GM12878 (cell line): ENCODE measurements at regions not wholly inside any gene's neighbourhood (a gene's known extent, or its start where the extent isn't known, plus 50 kb on each side); places are given as distances from the start of the nearest gene placed in this dataset.

Source experiments
- ATAC-seq: fragments of 200-7000 bp; cut with Tn5 transposase; 3 replicates; pipeline ENCODE4 v1.9.1; 2020; ENCODE audit warnings: mild to moderate bottlenecking, moderate library complexity
- BruUV-seq: library from RNA; stranded (reverse); fragments of 400-500 nt; replicated peaks from 2 replicates; lab custom pipeline; 2021; lab: Mats Ljungman, UMichigan
- CTCF ChIA-PET: fragments of 300-600 bp; sonication (Branson Sonifier 250); formaldehyde crosslinking; extraction: SDS; loops from one replicate; lab custom pipeline; 2021; ENCODE audit warnings: inconsistent platforms; lab: Yijun Ruan, JAX
- POLR2A ChIA-PET: fragments of 350-600 bp; formaldehyde crosslinking; extraction: SDS; loops from one replicate; lab custom pipeline; 2021; ENCODE audit warnings: inconsistent platforms; lab: Charles Lee
- RAD21 ChIA-PET: fragments of 300-600 bp; sonication (Branson Sonifier 250); formaldehyde crosslinking; loops from one replicate; lab custom pipeline; 2023; ENCODE audit warnings: antibody characterized with exemption; ENCODE audit not compliant: unreplicated experiment; lab: Charles Lee
- SMC1A ChIA-PET: fragments of 300-600 bp; sonication (Branson Sonifier 250); formaldehyde crosslinking; loops from one replicate; lab custom pipeline; 2023; ENCODE audit not compliant: unreplicated experiment, uncharacterized antibody; lab: Charles Lee
- DNase-seq: peaks from one replicate; pipeline ENCODE4 v3.0.0-alpha.2; 2011; ENCODE audit warnings: low read depth, low spot score
- FAIRE-seq: peaks from 3 replicates; lab custom pipeline; 2011; peaks lifted over from hg19 to GRCh38; lab: Jason Lieb, UNC
- H2AFZ ChIP-seq: 2 replicates; pipeline ENCODE4 v1.6.0; 2011; ENCODE audit warnings: low read depth, low read length, control low read depth; ENCODE audit not compliant: control insufficient read depth
- H3K27ac ChIP-seq: 2 replicates; pipeline ENCODE4 v1.5.1; 2011; ENCODE audit warnings: control low read depth; ENCODE audit not compliant: control insufficient read depth, insufficient read depth
- H3K27me3 ChIP-seq, 2 experiments: replicated peaks in 1 of 2; 2 replicates each; pipeline versions ENCODE4 v1.6.0 to v1.6.1; 2011; ENCODE audit warnings: low read length in 1 of 2; ENCODE audit not compliant: control insufficient read depth in 2 of 2, insufficient read depth in 2 of 2
- H3K36me3 ChIP-seq, 2 experiments: 2 replicates each; pipeline ENCODE4 v1.5.1; 2011; ENCODE audit warnings: low read length in 1 of 2; ENCODE audit not compliant: control insufficient read depth in 2 of 2, insufficient read depth in 2 of 2
- H3K4me1 ChIP-seq: 2 replicates; pipeline ENCODE4 v1.6.1; 2011; ENCODE audit warnings: mild to moderate bottlenecking, low read length, moderate library complexity, mixed read lengths; ENCODE audit not compliant: control insufficient read depth, insufficient read depth
- H3K4me2 ChIP-seq: 2 replicates; pipeline ENCODE4 v1.6.0; 2011; ENCODE audit warnings: control low read depth; ENCODE audit not compliant: control insufficient read depth, insufficient read depth
- H3K4me3 ChIP-seq: fragments of 200-600 bp; sonication (generic); 2 replicates; pipeline ENCODE4 v1.5.1; 2016
- H3K79me2 ChIP-seq: 2 replicates; pipeline ENCODE4 v1.6.0; 2011; ENCODE audit warnings: low read length; ENCODE audit not compliant: control insufficient read depth, insufficient read depth
- H3K9ac ChIP-seq: 2 replicates; pipeline ENCODE4 v1.8.0; 2011; ENCODE audit warnings: low read length, control low read depth, mixed read lengths; ENCODE audit not compliant: control insufficient read depth, insufficient read depth
- H3K9me3 ChIP-seq: replicated peaks from 3 replicates; pipeline ENCODE4 v1.5.1; 2011; ENCODE audit warnings: mild to moderate bottlenecking, low read length; ENCODE audit not compliant: control insufficient read depth, insufficient read depth
- H4K20me1 ChIP-seq: 2 replicates; pipeline ENCODE4 v1.6.0; 2011; ENCODE audit not compliant: control insufficient read depth, insufficient read depth
- CBX5 ChIP-seq: sonication (generic); IDR thresholded peaks from 2 replicates; pipeline ENCODE4 v1.6.1; 2016; ENCODE audit warnings: low read depth, moderate library complexity, mild to moderate bottlenecking, inconsistent platforms
- IKZF1 ChIP-seq: fragments of 450-650 bp; conservative IDR thresholded peaks from 2 replicates; pipeline ENCODE4 v1.6.1; 2017; ENCODE audit warnings: antibody characterized with exemption, mild to moderate bottlenecking
- KAT2A ChIP-seq: conservative IDR thresholded peaks from 2 replicates; pipeline ENCODE4 v1.6.1; 2011; ENCODE audit warnings: low read depth, low read length; ENCODE audit not compliant: control insufficient read depth
- YY1 ChIP-seq: IDR thresholded peaks from 2 replicates; pipeline ENCODE4 v1.6.1; 2011; ENCODE audit warnings: low read depth, mild to moderate bottlenecking, low read length
- ZNF384 ChIP-seq: IDR thresholded peaks from 2 replicates; pipeline ENCODE4 v1.6.1; 2012; ENCODE audit warnings: low read depth, mild to moderate bottlenecking, low read length, improper control_type of control experiment, borderline replicate concordance
- WGBS: methylation state at CpG from one replicate; pipeline ENCODE4 v1.1.6; 2016; ENCODE audit warnings: low lambda C conversion rate; ENCODE audit not compliant: insufficient replicate concordance, insufficient coverage; ENCODE audit errors: missing lambda C conversion rate; 5-methylcytosine and 5-hydroxymethylcytosine counted together
- in situ Hi-C: fragments of 300-500 bp; cut with MboI; formaldehyde crosslinking; loops from 9 replicates; pipeline ENCODE4 v1.14.3; 2018; ENCODE audit warnings: mixed read lengths
- intact Hi-C: fragments of 100-400 bp; cut with micrococcal nuclease; formaldehyde crosslinking; loops from one replicate; pipeline ENCODE4 v1.14.2; 2022; ENCODE audit not compliant: unreplicated experiment
- TF ChIP-seq, protein P1 (sequence below): fragments of 450-650 bp; IDR thresholded peaks from 2 replicates; pipeline ENCODE4 v1.6.1; 2016; ENCODE audit warnings: mild to moderate bottlenecking
- TF ChIP-seq, protein P2 (sequence below): IDR thresholded peaks from 2 replicates; pipeline ENCODE4 v1.6.1; 2012; ENCODE audit warnings: low read depth, low read length, improper control_type of control experiment

DNA sequence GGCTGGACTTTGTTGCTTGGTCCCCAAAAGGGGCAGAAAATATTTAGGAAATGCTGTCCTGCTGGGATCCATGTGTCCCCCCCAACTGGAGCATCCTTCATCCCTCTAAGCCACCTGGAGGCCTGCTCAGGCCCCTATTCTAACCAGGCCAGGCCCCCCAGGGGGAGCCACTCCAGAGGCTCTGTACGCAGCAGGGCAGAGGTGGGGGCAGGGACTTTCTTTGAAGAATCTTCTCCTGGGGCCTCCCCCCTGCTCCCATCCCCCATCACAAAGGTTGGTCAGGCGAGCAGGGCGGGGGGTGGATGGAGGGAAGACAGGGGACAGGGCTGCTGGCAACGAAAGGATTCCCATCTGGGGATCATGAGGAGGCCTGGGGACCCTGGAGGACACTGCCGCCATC, 170.8 kb downstream of the MN1 start (continued):
- TF ChIP-seq, protein P1, sequence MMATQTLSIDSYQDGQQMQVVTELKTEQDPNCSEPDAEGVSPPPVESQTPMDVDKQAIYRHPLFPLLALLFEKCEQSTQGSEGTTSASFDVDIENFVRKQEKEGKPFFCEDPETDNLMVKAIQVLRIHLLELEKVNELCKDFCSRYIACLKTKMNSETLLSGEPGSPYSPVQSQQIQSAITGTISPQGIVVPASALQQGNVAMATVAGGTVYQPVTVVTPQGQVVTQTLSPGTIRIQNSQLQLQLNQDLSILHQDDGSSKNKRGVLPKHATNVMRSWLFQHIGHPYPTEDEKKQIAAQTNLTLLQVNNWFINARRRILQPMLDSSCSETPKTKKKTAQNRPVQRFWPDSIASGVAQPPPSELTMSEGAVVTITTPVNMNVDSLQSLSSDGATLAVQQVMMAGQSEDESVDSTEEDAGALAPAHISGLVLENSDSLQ = no peak
- no peak for TF ChIP-seq CBX5

DNA sequence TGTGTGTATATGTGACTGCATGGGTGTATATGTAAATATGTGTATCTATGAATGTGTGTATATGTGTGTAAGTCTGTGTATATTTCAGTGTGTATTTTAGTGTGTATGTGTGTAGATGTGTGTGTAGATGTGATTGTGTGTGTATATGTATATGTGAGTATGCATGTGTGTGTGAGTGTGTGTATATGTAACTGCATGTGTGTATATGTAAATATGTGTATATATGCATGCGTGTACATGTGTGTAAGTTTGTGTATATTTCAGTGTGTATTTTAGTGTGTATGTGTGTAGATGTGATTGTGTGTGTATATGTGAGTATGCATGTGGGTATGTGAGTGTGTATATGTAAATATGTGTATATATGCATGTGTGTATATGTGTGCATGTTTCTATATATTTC, 169.9 kb downstream of the MN1 start:
- H3K4me2 ChIP-seq = no peak overlapping the region
- H3K27me3 ChIP-seq = no peaks in the 10 kb centered on the region; a peak in 2 of 4 replicates
- ATAC-seq (no peak), FAIRE-seq (no peak), DNase-seq (no peak)
- CTCF ChIA-PET = no interaction called here
- H3K9me3 ChIP-seq = no peaks in the 10 kb centered on the region
- 100% methylated on average over 1 of the region's 1 CpG for WGBS
- POLR2A ChIA-PET = no interaction called here
- BruUV-seq = no TSS peak
- no peaks in the 10 kb centered on the region for H4K20me1 ChIP-seq
- no peaks in the 10 kb centered on the region for H3K36me3 ChIP-seq
- H3K79me2 ChIP-seq = no peaks in the 10 kb centered on the region
- SMC1A ChIA-PET = no interaction called here
- no peak overlapping the region for H2AFZ ChIP-seq
- H3K4me3 ChIP-seq = no peak overlapping the region
- RAD21 ChIA-PET = no interaction called here
- no peak overlapping the region for H3K9ac ChIP-seq
- no peaks in the 10 kb centered on the region for H3K4me1 ChIP-seq
- in situ Hi-C loops (no loop called here), intact Hi-C loops (no loop called here)
- no peak for TF ChIP-seq IKZF1
- TF ChIP-seq, protein P2, sequence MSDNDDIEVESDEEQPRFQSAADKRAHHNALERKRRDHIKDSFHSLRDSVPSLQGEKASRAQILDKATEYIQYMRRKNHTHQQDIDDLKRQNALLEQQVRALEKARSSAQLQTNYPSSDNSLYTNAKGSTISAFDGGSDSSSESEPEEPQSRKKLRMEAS = no peak
- TF ChIP-seq YY1 = no peak
- no peak for TF ChIP-seq KAT2A
- TF ChIP-seq ZNF384 = no peak
- TF ChIP-seq, all 136 proteins: peak for 0
- no peak overlapping the region for H3K27ac ChIP-seq
